GM12874 (cell line): ENCODE measurements at regions not wholly inside any gene's neighbourhood (a gene's known extent, or its start where the extent isn't known, plus 50 kb on each side); places are given as distances from the start of the nearest gene placed in this dataset.

Experiments
- TF ChIP-seq, protein P1 (sequence below): IDR thresholded peaks from 2 replicates; pipeline ENCODE4 v1.5.1; 2011; ENCODE audit warnings: low read depth, mild to moderate bottlenecking, control low read depth, low read length, moderate library complexity; ENCODE audit not compliant: insufficient read depth

DNA sequence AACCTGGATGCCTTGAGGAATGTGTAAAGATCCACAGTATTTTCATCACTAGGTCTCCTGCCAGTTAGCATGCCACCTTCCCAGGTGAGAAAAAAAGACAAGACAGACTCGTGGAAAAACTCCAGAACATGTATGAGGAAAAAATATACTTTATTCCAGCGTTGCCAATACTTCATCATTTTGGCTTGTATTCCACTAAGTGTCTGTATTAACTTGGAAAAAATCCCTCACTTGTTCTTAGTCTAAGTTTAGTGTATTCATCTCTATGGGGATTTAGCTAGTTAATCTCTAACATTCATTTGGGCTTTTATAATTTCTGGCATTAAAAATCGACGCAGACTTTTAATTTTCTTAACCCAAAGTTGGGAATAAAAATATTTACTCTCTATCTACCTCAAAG, 759.4 kb downstream of the SORCS1 start:
- TF ChIP-seq, protein P1, sequence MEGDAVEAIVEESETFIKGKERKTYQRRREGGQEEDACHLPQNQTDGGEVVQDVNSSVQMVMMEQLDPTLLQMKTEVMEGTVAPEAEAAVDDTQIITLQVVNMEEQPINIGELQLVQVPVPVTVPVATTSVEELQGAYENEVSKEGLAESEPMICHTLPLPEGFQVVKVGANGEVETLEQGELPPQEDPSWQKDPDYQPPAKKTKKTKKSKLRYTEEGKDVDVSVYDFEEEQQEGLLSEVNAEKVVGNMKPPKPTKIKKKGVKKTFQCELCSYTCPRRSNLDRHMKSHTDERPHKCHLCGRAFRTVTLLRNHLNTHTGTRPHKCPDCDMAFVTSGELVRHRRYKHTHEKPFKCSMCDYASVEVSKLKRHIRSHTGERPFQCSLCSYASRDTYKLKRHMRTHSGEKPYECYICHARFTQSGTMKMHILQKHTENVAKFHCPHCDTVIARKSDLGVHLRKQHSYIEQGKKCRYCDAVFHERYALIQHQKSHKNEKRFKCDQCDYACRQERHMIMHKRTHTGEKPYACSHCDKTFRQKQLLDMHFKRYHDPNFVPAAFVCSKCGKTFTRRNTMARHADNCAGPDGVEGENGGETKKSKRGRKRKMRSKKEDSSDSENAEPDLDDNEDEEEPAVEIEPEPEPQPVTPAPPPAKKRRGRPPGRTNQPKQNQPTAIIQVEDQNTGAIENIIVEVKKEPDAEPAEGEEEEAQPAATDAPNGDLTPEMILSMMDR: no peak

DNA sequence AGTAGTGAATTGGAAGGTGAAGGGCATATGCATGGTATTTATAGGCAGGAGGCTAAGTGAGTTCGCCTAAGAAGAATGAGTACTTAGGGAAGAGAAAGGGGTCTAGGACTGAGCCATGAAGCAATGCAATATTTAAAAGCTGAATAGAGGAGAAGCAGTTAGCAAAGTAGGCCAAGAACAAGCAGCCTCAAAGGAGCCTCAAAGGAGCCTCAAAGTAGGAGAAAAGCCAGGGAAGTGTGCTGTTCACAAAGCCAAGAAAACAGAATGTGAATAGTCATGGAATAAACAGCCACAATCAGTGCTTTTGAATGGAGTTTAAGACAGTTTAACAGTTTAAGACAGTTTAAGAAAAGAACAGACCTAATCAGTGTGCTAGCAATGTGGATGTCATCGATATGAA, 762.0 kb downstream of the SORCS1 start:
- TF ChIP-seq, protein P1: no peak

DNA sequence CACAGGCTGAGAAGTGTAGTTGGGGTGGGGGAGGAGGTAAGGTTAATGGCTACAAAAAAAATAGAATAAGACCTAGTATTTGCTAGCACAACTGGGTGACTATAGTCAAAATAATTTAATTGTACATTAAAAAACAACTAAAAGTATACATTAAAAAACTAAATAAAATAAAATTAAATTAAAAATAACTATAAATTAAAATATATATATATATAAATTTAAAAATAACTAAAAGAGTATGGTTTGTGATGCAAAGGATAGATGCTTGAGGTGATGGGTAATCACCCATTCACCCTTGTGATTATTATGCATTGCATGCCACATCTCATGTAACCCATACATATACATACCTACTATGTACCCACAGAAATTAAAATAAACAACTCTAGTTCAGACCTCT, 762.5 kb downstream of the SORCS1 start:
- TF ChIP-seq, protein P1: no peak

DNA sequence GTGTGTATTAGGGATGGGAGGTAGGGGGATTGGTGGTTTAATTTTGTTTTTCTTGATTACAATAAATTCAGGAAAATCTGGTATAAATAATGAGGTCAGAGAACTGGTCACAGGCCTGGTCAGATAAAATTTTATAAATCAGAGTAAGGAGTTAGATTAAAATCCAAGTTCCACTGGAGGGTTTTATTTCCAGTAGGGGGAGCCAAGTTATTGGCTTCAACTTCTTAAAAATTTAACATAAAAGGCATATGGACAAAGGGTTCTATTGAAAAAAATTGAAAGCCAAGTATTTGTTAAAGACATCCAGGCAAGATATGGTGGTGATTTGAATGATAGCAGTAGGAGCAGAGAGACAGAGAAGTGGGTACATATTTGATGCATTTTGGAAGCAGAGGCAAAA, 763.3 kb downstream of the SORCS1 start:
- TF ChIP-seq, protein P1: no peak

DNA sequence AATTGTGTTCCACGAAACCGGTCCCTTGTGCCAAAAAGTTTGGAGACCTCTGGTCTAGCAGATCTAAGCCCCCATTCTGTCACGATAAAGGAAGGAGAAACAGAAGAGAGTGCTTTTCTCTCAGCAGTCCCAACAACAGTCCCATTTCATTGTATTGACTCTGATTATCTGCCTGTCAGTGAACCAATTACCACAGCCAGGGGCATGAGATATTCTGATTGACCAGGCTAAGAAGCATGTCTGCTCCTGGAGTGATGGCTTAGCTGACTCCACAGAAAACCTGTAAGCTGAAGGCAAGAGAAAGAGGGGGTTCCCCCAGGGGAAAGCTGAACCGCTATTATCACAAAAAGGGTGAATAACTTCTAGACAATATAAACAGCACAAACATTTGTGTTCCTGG, 765.4 kb downstream of the SORCS1 start:
- TF ChIP-seq, protein P1: no peak

GRCh38 chr10:106396192-106396591, 768.3 kb downstream of the SORCS1 start:
- TF ChIP-seq, protein P1: no peak

- TF ChIP-seq, protein P1: no peak
These were observed 769.3 kb downstream of the SORCS1 start for GRCh38 chr10:106395041-106395749.

DNA sequence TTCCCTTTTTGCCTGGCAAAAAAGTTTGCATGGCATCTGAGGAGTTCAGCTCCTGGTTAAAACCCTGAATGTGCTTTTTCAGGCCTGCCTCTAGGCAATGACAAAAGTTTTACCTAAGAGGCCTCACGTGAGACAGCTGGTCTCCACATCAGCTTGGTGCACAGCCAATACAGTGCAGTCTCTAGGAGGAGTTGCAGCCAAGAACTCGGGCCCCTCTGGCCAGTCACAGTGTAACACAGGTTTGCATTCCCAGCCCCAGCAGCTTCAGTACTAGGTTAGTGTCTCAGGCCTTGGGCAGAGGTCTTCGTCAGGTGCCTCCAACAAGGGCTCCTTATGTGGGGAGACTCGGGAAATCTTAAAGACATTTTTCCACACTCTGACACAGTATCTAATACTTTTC, 771.7 kb downstream of the SORCS1 start:
- TF ChIP-seq, protein P1: no peak
